ENCODE measurements at regions not wholly inside any gene's neighbourhood (a gene's known extent, or its start where the extent isn't known, plus 50 kb on each side); places are given as distances from the start of the nearest gene placed in this dataset.
A peak's percentile ranks its signal among the peaks of the same experiment; 100 is the strongest.
"Not testable (repeated sequence)": the region's sequence is repeated elsewhere in the genome, so short reads cannot be mapped to it uniquely, and the experiment has no call there.

GRCh38 chr1:229736376-229736775 lies 110.3 kb downstream of the URB2 start:
- Mint-ChIP-seq H3K36me3 (ENCODE audit: low read depth) (0 out of 2 replicates have a peak, but pooled peaks cover 4% of the 10 kb centered on the region), H3K27ac (no peak overlapping the region), H3K27me3 (ENCODE audit: insufficient read depth) (no peaks in the 10 kb centered on the region; the same call in 1 of the 2 replicates), H3K4me3 (no peak overlapping the region), H3K9me3 (no peaks in the 10 kb centered on the region; the same call in 1 of the 2 replicates), H3K4me1 (ENCODE audit: low read depth) (no peaks in the 10 kb centered on the region)
- TF ChIP-seq CTCF (IDR thresholded peaks at IDR 0.05), result no peak
- DNase-seq, result no peak

GRCh38 chr1:229742614-229743013 lies 116.6 kb downstream of the URB2 start:
- not testable (repeated sequence) for H3K4me3 Mint-ChIP-seq; H3K27me3 Mint-ChIP-seq (ENCODE audit: insufficient read depth); DNase-seq; H3K4me1 Mint-ChIP-seq (ENCODE audit: low read depth); H3K27ac Mint-ChIP-seq; H3K36me3 Mint-ChIP-seq (ENCODE audit: low read depth)
- H3K9me3 Mint-ChIP-seq, result peaks cover 11% of the 10 kb centered on the region

GRCh38 chr1:229749992-229750391 lies 123.9 kb downstream of the URB2 start:
- no peaks in the 10 kb centered on the region; the same call in 1 of the 2 replicates for H3K27me3 Mint-ChIP-seq (ENCODE audit: insufficient read depth)
- H3K27ac Mint-ChIP-seq, result no peak overlapping the region
- DNase-seq, result no peak
- TF ChIP-seq CTCF (IDR thresholded peaks at IDR 0.05), result no peak
- peaks cover 15% of the 10 kb centered on the region; the same call in 1 of the 2 replicates for H3K4me1 Mint-ChIP-seq (ENCODE audit: low read depth)
- no peak overlapping the region for H3K4me3 Mint-ChIP-seq
- H3K36me3 Mint-ChIP-seq (ENCODE audit: low read depth), result 0 out of 2 replicates have a peak, but pooled peaks cover 4% of the 10 kb centered on the region
- no peaks in the 10 kb centered on the region for H3K9me3 Mint-ChIP-seq

- H3K27me3 Mint-ChIP-seq (ENCODE audit: insufficient read depth), result no peaks in the 10 kb centered on the region
- 0 out of 2 replicates have a peak, but pooled peaks cover 4% of the 10 kb centered on the region for H3K36me3 Mint-ChIP-seq (ENCODE audit: low read depth)
- DNase-seq, result no peak
- H3K4me3 Mint-ChIP-seq, result no peak overlapping the region
- TF ChIP-seq CTCF (IDR thresholded peaks at IDR 0.05), result no peak
- H3K27ac Mint-ChIP-seq, result no peak overlapping the region
- H3K9me3 Mint-ChIP-seq, result no peaks in the 10 kb centered on the region
- peaks cover 26% of the 10 kb centered on the region for H3K4me1 Mint-ChIP-seq (ENCODE audit: low read depth)
Measured at GRCh38 chr1:229751610-229752009, 125.6 kb downstream of the URB2 start.

GRCh38 chr1:229752679-229753078 lies 126.6 kb downstream of the URB2 start:
- Mint-ChIP-seq H3K27ac (no peak overlapping the region), H3K9me3 (no peaks in the 10 kb centered on the region; the same call in 1 of the 2 replicates), H3K4me3 (no peak overlapping the region), H3K36me3 (ENCODE audit: low read depth) (0 out of 2 replicates have a peak, but pooled peaks cover 4% of the 10 kb centered on the region), H3K27me3 (ENCODE audit: insufficient read depth) (no peaks in the 10 kb centered on the region), H3K4me1 (ENCODE audit: low read depth) (peaks cover 37% of the 10 kb centered on the region)
- no peak for TF ChIP-seq CTCF (IDR thresholded peaks at IDR 0.05)
- DNase-seq, result no peak

- H3K9me3 Mint-ChIP-seq, result no peaks in the 10 kb centered on the region; the same call in 1 of the 2 replicates
- H3K27ac Mint-ChIP-seq, result no peak overlapping the region
- H3K4me1 Mint-ChIP-seq (ENCODE audit: low read depth), result peaks cover 47% of the 10 kb centered on the region
- no peak for TF ChIP-seq CTCF (IDR thresholded peaks at IDR 0.05)
- H3K4me3 Mint-ChIP-seq, result peak overlapping the region; percentile 42; the same call in 1 of the 2 replicates
- no peak for DNase-seq
- H3K27me3 Mint-ChIP-seq (ENCODE audit: insufficient read depth), result no peaks in the 10 kb centered on the region; the same call in 1 of the 2 replicates
- H3K36me3 Mint-ChIP-seq (ENCODE audit: low read depth), result 0 out of 2 replicates have a peak, but pooled peaks cover 4% of the 10 kb centered on the region
Measured at GRCh38 chr1:229753764-229754551, 127.9 kb downstream of the URB2 start.

Data from HFFc6 (cell line).